VCaP (cell line): ENCODE measurements at regions not wholly inside any gene's neighbourhood (a gene's known extent, or its start where the extent isn't known, plus 50 kb on each side); places are given as distances from the start of the nearest gene placed in this dataset.
"Not testable (repeated sequence)": the region's sequence is repeated elsewhere in the genome, so short reads cannot be mapped to it uniquely, and the experiment has no call there.

Source experiments
- H3K27ac ChIP-seq: fragments of 450-650 bp; 2 replicates; pipeline ENCODE4 v1.5.1; 2017
- TF ChIP-seq, protein P1 (sequence below): fragments of 450-650 bp; conservative IDR thresholded peaks from 2 replicates; pipeline ENCODE4 v1.5.1; 2017; ENCODE audit warnings: mild to moderate bottlenecking, moderate library complexity

DNA sequence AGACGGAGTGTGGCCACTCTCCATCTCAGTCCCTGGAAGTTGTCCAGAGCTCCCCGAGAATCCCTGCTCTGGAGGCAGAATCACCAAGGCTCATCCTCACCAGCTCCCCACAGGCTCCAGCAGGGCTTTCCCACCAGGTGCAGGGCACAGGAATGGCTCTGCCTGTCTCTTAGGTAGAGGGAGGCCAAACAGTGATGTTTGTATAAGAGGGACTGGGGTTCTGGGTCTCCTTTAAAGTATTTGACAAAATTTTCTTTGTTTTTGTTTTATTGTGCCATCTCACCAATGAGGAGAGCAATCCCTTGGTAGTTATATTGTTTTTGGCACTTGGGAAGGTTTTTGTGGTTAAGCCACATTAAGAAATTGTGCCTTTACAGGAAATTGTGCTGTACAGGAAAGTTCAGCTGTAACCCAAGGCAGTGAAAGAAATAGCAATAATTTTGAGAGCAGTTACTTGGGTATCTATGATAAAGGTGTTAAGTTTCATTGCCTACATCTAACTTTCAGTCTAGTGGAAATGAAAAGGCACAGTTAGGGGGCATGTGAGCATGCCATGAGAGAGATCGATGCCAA is 219.3 kb upstream of the PRSS58 start:
- no peak overlapping the region for H3K27ac ChIP-seq
- TF ChIP-seq, protein P1, sequence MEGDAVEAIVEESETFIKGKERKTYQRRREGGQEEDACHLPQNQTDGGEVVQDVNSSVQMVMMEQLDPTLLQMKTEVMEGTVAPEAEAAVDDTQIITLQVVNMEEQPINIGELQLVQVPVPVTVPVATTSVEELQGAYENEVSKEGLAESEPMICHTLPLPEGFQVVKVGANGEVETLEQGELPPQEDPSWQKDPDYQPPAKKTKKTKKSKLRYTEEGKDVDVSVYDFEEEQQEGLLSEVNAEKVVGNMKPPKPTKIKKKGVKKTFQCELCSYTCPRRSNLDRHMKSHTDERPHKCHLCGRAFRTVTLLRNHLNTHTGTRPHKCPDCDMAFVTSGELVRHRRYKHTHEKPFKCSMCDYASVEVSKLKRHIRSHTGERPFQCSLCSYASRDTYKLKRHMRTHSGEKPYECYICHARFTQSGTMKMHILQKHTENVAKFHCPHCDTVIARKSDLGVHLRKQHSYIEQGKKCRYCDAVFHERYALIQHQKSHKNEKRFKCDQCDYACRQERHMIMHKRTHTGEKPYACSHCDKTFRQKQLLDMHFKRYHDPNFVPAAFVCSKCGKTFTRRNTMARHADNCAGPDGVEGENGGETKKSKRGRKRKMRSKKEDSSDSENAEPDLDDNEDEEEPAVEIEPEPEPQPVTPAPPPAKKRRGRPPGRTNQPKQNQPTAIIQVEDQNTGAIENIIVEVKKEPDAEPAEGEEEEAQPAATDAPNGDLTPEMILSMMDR = no peak

DNA sequence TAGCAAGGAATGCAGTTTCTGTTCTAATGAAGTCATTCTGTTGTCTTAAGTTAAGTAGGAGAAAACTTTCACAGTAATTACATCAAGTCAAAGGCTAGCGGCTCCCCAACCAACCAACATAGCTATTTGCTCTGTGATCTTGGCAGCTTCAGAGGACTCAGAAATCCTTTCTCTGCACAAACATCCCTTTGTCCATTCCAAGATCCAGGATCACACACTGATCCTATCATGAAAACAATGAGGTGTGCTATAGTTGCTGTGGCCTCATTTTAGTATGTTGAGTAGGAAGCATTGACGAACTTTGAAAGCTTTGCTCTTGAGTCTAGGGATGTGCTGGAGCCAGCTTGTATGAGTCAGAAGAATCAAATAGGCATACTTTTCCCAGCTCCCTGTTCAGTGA is 218.2 kb upstream of the PRSS58 start:
- TF ChIP-seq, protein P1 = no peak
- no peak overlapping the region for H3K27ac ChIP-seq

DNA sequence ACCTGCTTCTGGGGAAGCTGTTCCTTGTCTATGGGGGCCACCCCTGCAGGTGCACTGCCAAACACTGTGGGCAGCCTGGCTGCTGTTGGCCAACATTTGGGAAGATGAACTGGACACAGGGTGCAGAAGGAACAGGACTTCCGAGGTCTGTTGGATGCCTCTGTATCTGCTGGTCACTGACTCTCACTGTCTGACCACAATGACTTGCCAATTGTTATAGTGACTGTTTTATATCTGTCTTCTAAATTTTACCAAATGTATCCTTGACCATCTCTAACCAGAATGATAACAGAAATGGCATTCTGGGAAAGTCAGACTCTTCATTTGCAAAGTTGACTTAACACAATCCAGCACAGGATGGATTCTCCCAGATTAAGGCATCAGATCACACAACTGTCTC is 214.0 kb upstream of the PRSS58 start:
- TF ChIP-seq, protein P1 = no peak
- H3K27ac ChIP-seq = no peak overlapping the region

DNA sequence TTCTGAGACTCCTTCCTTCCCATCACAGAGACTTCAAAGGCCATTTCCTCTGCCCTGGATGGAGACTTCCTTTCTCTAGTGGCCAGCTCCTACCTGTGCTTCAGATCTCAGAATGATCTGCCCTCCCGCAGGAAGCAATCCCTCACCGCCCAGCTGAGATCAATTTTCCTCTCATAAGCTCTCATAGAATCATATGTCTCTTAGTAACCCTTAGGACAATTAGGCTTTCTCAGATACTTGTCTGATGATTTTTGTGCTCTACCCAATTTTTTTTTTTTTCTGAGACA is 212.6 kb upstream of the PRSS58 start:
- H3K27ac ChIP-seq = no peak overlapping the region
- TF ChIP-seq, protein P1 = no peak

DNA sequence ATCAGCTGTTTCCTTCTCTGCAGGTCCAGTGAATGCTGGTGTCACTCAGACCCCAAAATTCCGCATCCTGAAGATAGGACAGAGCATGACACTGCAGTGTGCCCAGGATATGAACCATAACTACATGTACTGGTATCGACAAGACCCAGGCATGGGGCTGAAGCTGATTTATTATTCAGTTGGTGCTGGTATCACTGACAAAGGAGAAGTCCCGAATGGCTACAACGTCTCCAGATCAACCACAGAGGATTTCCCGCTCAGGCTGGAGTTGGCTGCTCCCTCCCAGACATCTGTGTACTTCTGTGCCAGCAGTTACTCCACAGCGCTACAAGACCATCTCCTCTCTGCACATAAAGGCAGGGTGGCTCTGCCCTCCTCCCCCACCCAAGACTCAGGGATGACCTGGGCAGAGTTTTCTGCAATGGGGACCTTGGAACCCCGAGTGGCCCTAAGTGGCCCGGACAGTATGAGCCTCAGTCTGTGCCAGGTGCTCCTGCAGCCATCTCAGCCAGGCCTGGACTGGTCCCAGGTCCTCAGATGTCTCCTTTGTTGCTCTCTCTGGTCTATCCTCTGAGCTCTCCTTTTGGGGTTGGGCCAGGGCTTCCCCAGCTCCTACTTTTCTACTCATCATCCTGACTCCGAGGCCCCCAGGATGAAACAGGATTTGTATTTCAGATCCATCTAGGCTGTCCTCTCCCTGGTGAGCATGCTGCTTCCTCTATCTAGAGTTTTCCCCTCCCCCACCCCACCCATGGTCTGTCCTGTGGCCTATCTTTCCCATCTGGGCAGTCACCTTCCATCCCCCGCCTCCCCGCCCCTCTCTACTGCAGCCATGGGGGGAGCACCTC is 212.1 kb upstream of the PRSS58 start:
- no peak overlapping the region for H3K27ac ChIP-seq
- TF ChIP-seq, protein P1 = no peak

DNA sequence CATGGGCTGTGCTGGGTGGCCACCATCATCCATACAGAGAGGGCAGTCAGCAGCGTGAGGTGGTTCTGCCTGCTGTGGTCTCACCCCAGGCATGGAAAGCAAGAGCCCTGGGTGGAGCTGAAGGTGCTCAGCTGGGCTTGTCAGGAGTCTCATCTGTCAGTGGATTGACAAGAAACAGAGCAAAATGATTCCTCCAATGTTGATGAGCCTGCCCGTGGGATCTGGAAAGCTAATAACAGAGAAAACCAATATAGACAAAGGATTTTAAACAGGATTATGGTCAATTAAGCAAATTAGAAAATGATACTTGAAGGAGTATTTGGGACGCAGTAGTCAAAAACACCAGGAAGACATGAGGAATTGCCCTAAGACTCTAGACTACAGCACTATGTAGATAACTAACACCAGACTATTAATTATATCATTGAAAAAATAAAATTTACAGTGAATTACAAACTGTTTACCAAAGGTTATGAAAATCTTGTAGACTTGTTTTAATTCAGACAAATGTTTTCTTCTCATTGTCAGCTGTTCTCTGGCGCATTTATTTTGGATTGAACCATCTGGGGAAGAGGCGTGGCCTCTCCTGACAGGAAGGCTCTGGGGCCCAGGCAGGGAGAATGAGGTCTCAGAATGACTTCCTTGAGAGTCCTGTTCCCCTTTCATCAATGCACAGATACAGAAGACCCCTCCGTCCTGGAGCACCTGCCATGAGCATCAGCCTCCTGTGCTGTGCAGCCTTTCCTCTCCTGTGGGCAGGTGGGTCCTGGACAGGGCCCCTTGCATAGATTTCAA is 211.2 kb upstream of the PRSS58 start:
- H3K27ac ChIP-seq = no peak overlapping the region
- TF ChIP-seq, protein P1 = no peak

DNA sequence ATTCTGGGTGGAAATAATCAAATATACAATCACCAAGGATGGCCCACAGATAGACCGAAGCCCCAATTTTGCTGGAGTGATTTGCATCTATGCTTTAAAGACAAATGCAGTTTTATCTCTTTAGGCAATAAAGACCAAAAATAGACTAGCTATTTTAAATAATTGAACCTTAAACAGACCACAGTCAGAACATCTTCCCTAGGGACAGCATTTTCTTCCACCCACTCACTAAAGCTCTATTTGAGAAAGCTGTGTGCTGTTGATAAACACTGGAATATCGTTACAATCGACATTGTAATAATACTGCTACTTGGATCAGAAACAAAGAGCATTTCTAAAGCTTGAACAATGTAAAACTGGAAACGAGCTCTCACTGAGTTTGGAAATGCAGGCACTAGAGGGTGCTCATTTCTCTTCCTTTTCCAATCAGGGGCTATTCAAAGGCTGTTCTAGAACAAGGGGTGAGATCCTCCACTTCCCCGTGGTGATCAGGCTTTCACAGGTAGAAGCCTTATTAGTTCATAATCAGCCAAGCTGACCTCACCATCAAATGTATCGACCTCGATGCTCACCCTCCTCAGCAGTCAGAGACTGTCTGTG is 209.3 kb upstream of the PRSS58 start:
- H3K27ac ChIP-seq = not testable (repeated sequence)
